HG03439 (cell line): ENCODE measurements at regions not wholly inside any gene's neighbourhood (a gene's known extent, or its start where the extent isn't known, plus 50 kb on each side); places are given as distances from the start of the nearest gene placed in this dataset.

ENCODE experiments used
- ATAC-seq: cut with Tn5 transposase; IDR thresholded peaks from one replicate; pipeline ENCODE4 v1.9.1; 2021; ENCODE audit warnings: mild to moderate bottlenecking, moderate library complexity; ENCODE audit not compliant: unreplicated experiment

GRCh38 chr6:169902070-169902469 is 150.6 kb downstream of the ERMARD start:
- no peak for ATAC-seq

- ATAC-seq, result no peak
Measured at GRCh38 chr6:169899481-169900145, 148.2 kb downstream of the ERMARD start.

GRCh38 chr6:169898788-169899480 is 147.5 kb downstream of the ERMARD start:
- no peak for ATAC-seq

GRCh38 chr6:169897601-169898358 is 146.4 kb downstream of the ERMARD start:
- no peak for ATAC-seq

- no peak for ATAC-seq
Measured at GRCh38 chr6:169896826-169897456, 145.5 kb downstream of the ERMARD start.

GRCh38 chr6:169895926-169896761 is 144.7 kb downstream of the ERMARD start:
- ATAC-seq, result no peak

GRCh38 chr6:169895000-169895759 is 143.8 kb downstream of the ERMARD start:
- ATAC-seq, result no peak

GRCh38 chr6:169894377-169894960 is 143.0 kb downstream of the ERMARD start:
- no peak for ATAC-seq

GRCh38 chr6:169893624-169894023 is 142.2 kb downstream of the ERMARD start:
- ATAC-seq, result no peak

GRCh38 chr6:169891846-169892245 is 140.4 kb downstream of the ERMARD start:
- ATAC-seq, result no peak

GRCh38 chr6:169891421-169891820 is 140.0 kb downstream of the ERMARD start:
- ATAC-seq, result no peak

- ATAC-seq, result no peak
Measured at GRCh38 chr6:169890901-169891300, 139.5 kb downstream of the ERMARD start.

GRCh38 chr6:169890049-169890448 is 138.6 kb downstream of the ERMARD start:
- no peak for ATAC-seq

- no peak for ATAC-seq
Measured at GRCh38 chr6:169887529-169888140, 136.2 kb downstream of the ERMARD start.

- ATAC-seq, result no peak
Measured at GRCh38 chr6:169886631-169887227, 135.3 kb downstream of the ERMARD start.

- ATAC-seq, result no peak
Measured at GRCh38 chr6:169885831-169886230, 134.4 kb downstream of the ERMARD start.

GRCh38 chr6:169885131-169885530 is 133.7 kb downstream of the ERMARD start:
- no peak for ATAC-seq

GRCh38 chr6:169884158-169884557 is 132.7 kb downstream of the ERMARD start:
- ATAC-seq, result no peak

GRCh38 chr6:169883316-169883715 is 131.9 kb downstream of the ERMARD start:
- no peak for ATAC-seq
